NB4 (cell line): ENCODE measurements at regions not wholly inside any gene's neighbourhood (a gene's known extent, or its start where the extent isn't known, plus 50 kb on each side); places are given as distances from the start of the nearest gene placed in this dataset.

ENCODE experiments used
- DNase-seq: peaks from one replicate; pipeline ENCODE4 v3.0.0; 2010; ENCODE audit warnings: low read depth
- H3K4me3 ChIP-seq: one replicate; pipeline ENCODE4 v1.5.1; 2011; ENCODE audit warnings: mild to moderate bottlenecking, low read depth, low read length, moderate library complexity
- MYC ChIP-seq: IDR thresholded peaks from 2 replicates; pipeline ENCODE4 v1.6.1; 2011; ENCODE audit warnings: low read depth, low read length
- POLR2A ChIP-seq: IDR thresholded peaks from 2 replicates; pipeline ENCODE4 v1.6.1; 2011; ENCODE audit warnings: mild to moderate bottlenecking; ENCODE audit not compliant: insufficient read length; ENCODE audit errors: extremely low read depth
- TF ChIP-seq, protein P1 (sequence below): IDR thresholded peaks from one replicate; pipeline ENCODE4 v1.5.1; 2012; ENCODE audit warnings: low read depth, low read length
- TF ChIP-seq, protein P2 (sequence below): IDR thresholded peaks from 2 replicates; pipeline ENCODE4 v1.6.1; 2011; ENCODE audit warnings: low read depth, low read length

DNA sequence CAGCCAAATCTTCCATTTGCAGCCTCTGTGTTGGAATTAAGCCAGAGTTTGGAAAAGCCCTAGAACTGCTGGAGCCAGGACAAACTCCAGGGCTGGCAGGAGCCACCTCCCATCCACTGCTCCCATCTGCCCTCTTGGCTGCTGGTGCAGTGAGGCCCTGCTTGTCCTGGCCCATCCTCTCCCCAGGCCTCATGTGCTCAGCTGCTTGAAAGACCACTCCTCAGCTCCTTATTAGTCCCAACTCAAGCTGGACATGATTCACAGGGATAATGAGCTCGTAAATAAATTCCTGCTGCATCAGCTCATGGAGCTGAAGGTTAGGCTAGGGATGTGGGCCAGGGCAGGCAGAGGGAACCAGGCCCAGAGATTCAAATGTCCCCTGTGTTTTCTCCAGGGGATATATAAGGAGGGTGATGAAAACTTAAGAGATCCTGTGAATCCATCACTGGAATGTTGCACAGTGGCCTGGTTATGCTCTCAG, 282.8 kb downstream of the RPS24 start:
- H3K4me3 ChIP-seq, result no peak overlapping the region
- TF ChIP-seq POLR2A (no peak), MYC (no peak)
- TF ChIP-seq, protein P1, sequence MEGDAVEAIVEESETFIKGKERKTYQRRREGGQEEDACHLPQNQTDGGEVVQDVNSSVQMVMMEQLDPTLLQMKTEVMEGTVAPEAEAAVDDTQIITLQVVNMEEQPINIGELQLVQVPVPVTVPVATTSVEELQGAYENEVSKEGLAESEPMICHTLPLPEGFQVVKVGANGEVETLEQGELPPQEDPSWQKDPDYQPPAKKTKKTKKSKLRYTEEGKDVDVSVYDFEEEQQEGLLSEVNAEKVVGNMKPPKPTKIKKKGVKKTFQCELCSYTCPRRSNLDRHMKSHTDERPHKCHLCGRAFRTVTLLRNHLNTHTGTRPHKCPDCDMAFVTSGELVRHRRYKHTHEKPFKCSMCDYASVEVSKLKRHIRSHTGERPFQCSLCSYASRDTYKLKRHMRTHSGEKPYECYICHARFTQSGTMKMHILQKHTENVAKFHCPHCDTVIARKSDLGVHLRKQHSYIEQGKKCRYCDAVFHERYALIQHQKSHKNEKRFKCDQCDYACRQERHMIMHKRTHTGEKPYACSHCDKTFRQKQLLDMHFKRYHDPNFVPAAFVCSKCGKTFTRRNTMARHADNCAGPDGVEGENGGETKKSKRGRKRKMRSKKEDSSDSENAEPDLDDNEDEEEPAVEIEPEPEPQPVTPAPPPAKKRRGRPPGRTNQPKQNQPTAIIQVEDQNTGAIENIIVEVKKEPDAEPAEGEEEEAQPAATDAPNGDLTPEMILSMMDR, result no peak
- TF ChIP-seq, protein P2, sequence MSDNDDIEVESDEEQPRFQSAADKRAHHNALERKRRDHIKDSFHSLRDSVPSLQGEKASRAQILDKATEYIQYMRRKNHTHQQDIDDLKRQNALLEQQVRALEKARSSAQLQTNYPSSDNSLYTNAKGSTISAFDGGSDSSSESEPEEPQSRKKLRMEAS, result no peak
- no peak for DNase-seq

DNA sequence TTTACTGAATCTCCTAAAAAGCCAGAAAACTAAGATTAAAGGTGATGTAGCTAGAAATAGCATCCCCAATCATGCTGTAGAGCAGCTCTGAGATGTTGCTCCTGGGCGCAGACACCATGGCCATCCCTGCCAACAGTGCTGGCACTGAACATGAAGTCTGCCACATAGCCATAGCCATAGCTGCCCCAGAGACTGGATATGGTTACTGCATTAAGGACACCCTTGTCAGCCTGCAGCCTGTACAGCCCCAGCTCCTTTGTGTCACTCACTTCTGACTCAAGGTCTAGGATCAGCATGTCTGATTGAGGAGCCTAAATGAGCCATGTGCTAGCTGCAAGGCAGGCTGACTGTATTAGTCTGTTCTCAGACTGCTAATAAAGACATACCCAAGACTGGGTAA, 284.6 kb downstream of the RPS24 start:
- H3K4me3 ChIP-seq, result no peak overlapping the region
- DNase-seq, result no peak
- TF ChIP-seq, protein P2, result no peak
- TF ChIP-seq MYC (no peak), POLR2A (no peak)
- TF ChIP-seq, protein P1, result no peak

DNA sequence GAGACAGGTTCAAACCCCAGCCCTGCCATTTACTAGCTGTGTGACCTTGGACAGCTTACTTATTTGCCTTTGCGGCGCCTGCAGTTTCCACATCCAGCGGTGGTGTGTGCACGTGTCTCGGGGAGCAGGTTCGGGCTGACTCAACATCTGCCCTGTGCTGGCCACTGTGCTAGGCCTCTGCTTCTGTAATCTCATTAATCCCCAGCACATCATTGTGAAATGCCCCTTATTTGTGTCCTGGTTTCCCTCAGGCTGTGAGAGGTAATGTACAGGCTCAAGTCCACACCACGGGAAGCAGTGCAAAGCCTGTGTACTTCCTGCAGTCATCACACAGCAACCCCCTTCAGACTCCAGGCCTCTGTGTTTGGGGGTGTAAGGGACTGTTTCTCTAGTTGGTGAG, 285.7 kb downstream of the RPS24 start:
- DNase-seq, result no peak
- H3K4me3 ChIP-seq, result no peak overlapping the region
- TF ChIP-seq MYC, result no peak
- TF ChIP-seq, protein P1, result no peak

DNA sequence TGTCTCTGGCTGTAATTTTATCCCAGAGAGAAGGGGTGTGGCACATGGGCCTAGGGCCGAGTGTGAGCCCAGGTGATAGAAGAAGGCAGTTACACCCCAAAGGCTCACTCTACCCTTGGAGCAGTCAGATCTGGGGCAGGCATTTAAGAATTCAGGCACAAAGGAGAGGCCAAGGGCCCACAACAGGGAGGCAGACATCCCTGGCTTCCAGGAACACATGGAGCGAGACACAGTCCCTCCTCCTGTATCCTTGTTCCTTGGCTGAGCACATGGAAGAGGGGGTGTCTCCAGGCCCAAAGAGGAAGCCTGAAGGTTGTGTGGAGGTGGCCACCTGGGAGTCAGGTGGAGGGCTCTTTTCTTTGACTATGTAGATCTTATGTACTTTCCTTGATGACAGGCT, 286.2 kb downstream of the RPS24 start:
- no peak overlapping the region for H3K4me3 ChIP-seq
- DNase-seq, result no peak
- TF ChIP-seq, protein P1, result no peak
- TF ChIP-seq MYC (no peak), POLR2A (no peak)
- TF ChIP-seq, protein P2, result no peak

DNA sequence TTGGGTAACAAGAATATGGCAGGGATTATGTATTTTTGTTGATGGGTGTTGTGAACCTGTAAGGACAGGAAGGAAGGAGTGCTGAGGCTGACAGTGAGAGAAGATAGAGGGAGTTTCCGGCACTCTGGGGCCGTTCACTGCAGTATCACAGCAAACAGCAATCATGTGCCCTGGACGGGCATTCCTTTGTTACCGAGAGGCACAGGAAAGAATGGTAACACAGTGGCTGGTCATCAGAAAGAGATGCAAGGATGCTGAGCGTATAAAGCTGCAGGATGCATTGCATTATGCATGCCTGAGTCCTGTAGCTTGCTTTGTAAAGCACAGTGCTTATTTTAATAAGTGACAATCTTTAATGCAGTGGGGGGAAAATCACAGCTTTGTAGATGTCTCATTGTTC, 286.8 kb downstream of the RPS24 start:
- no peak overlapping the region for H3K4me3 ChIP-seq
- TF ChIP-seq MYC (no peak), POLR2A (no peak)
- TF ChIP-seq, protein P2, result no peak
- TF ChIP-seq, protein P1, result no peak
- no peak for DNase-seq

DNA sequence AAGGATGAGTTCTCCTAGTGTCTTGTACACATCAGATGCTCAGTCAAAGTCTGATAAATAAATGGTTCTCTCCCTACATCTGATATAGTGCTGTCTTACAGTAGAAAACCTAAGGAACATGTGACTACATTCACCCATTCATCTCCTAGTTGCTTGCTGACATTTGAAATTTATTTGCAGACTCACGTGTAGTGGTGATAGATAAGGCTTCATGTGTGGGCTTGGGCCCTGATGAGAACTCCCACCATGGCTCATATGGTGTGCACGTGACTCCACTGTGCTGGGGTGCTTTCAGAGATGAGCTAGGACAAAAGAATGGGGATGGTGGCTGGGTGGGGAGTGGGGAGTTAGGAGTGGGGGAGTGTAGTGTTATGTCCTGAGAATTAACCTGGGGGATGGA, 287.3 kb downstream of the RPS24 start:
- DNase-seq, result no peak
- TF ChIP-seq, protein P1, result no peak
- TF ChIP-seq, protein P2, result no peak
- no peak for TF ChIP-seq MYC
- TF ChIP-seq POLR2A, result no peak
- H3K4me3 ChIP-seq, result no peak overlapping the region
